Left colon (tissue), 2 donors: ENCODE measurements at regions not wholly inside any gene's neighbourhood (a gene's known extent, or its start where the extent isn't known, plus 50 kb on each side); places are given as distances from the start of the nearest gene placed in this dataset.

Experiments used
- ATAC-seq: fragments of 200-7000 bp; cut with Tn5 transposase; one replicate; pipeline ENCODE4 v1.9.1; 2020; ENCODE audit warnings: mild to moderate bottlenecking, moderate library complexity
- DNase-seq, 2 donors: peaks; one replicate each; pipeline ENCODE4 v3.0.0-alpha.2; 2020
- intact Hi-C, 2 donors: fragments of 100-400 bp; cut with DNase I in 1 of 2; cut with micrococcal nuclease in 1 of 2; formaldehyde crosslinking; loops; one replicate each; pipeline versions ENCODE4 v1.11.2 to v1.14.0; 2022; cut with DNase I, micrococcal nuclease
- donor health status: DM: no; HTN: no; CAD: no.
- donor health status: DM: yes; HTN: yes; CAD: no.

- intact Hi-C loops: no loop called here
- DNase-seq: no peak
- no peak for ATAC-seq
Observed at GRCh38 chr11:41947392-41947791, 487.9 kb upstream of the LRRC4C start.

DNA sequence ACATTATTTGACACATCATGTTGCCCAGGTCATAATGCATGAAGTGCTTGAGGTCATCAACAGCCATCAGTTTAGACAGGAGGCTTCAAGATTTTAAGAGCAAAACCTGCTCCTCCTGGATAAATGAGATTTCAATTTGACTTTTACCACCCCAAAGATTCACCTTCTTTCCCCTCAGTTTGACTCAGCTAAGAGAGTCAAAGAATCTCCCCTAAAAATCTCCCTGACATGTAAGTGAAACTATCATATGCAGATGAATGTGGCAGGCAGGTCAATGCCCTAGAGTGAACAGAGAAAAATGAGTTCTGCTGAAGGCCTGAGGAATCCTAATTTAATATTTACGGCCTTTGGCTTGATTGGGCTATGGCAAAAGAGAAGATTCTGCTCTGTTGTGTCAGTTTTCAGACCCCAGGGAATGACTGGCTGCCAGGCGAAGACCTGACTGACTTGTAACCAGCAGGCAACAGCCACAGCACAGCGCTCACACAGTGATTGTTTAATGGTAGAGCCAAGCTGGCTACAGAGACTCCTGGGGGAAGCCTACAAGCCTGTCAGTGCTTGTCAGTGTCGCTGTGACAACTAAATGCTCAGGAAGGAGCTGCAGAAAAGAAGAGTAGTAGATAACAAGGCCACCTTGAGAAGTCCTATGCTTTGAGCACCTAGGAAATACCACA, 491.2 kb upstream of the LRRC4C start:
- DNase-seq (no peak), ATAC-seq (no peak)
- intact Hi-C loops: no loop called here

- no peak for DNase-seq
- no peak for ATAC-seq
- intact Hi-C loops: no loop called here
Observed at GRCh38 chr11:41954034-41954433, 494.6 kb upstream of the LRRC4C start.

GRCh38 chr11:41955066-41955465, 495.6 kb upstream of the LRRC4C start:
- no peak for ATAC-seq
- intact Hi-C loops: no loop called here

GRCh38 chr11:41955635-41956400, 496.4 kb upstream of the LRRC4C start:
- DNase-seq (no peak), ATAC-seq (no peak)
- intact Hi-C loops: no loop called here

More at GRCh38 chr11:41955066-41955465, 495.6 kb upstream of the LRRC4C start:
- no peak for DNase-seq

- no peak for ATAC-seq
- intact Hi-C loops: no loop called here
- no peak for DNase-seq
Observed at GRCh38 chr11:41963406-41963805, 504.0 kb upstream of the LRRC4C start.

DNA sequence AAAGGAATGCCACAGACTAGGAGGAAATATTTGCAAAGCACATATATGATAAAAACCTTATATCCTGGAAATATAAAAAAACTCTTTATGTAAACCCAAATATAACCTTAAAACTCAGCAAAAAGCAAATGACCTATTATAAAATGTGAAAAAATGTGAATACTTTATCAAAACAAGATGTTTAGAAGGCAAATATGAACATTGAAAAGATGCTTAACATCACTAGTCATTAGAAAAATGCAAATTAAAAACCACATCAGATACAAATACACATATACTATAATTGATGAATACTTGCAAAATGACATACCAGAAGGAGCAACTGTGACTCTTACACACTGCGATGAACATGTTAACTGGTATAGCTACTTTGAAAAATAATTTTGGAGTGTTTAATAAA, 511.2 kb upstream of the LRRC4C start:
- intact Hi-C loops: no loop called here
- DNase-seq: no peak
- no peak for ATAC-seq

DNA sequence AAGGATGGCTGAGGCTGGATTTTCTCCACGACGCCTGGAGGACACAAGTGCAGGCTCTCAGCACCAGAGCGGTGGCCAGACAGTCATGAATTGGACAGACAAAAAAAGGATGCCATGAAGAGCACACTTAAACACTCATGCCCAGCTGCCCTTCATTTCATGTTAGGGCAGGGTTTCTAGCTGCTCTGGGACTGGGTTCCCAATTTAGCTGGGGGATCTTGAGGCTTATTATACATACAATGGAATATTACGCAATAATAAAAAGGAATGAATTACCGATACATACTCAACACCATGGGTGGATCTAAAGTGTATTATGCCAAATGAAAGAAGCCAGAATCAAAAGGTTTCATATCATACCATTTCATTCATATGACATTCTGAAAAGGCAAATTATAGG, 512.1 kb upstream of the LRRC4C start:
- ATAC-seq (no peak), DNase-seq (no peak)
- intact Hi-C loops: no loop called here

GRCh38 chr11:41978945-41979344, 519.5 kb upstream of the LRRC4C start:
- DNase-seq: no peak
- ATAC-seq: no peak
- intact Hi-C loops: no loop called here

- ATAC-seq (no peak), DNase-seq (no peak)
- intact Hi-C loops: no loop called here
Observed at GRCh38 chr11:41980741-41981140, 521.3 kb upstream of the LRRC4C start.

DNA sequence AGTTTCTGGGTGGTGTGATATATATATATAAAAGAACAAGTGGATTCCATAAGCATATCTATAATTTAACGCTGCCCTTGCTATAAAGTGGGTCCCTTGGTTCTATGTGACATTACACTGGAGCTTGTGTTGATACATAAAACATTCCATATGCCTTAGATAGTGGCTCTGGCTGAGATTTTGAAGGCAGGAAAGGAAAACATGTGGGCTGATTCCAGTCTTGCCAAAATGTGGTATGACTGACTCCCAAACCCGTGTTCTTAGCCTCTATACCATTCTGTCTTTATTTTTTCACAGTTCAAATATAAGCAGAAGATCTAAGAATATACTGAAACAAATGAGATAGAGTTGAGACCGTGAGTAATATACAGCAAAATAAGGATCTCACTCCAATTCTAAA, 522.8 kb upstream of the LRRC4C start:
- ATAC-seq (no peak), DNase-seq (no peak)

DNA sequence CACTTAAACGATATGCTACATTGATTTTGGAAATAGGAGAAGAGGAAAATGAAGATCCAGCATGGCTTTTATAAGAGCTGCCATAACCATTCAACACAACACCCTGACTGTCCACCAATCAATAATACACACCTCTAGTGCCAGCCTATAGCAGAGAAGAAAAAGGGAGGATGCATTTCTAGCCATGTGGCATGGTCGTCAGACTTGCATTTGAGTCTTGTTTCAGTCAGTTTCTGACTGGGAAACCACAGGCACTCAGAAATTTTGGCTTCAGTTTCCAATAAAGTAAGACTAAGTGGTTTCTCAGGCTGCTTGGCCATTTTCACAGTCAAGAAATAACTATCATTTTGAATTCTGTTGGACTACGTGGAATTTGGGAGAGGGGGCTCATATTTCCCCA, 523.5 kb upstream of the LRRC4C start:
- intact Hi-C loops: no loop called here
- no peak for ATAC-seq
- DNase-seq: no peak

More for the DNA sequence above, 522.8 kb upstream of the LRRC4C start:
- intact Hi-C loops: no loop called here

DNA sequence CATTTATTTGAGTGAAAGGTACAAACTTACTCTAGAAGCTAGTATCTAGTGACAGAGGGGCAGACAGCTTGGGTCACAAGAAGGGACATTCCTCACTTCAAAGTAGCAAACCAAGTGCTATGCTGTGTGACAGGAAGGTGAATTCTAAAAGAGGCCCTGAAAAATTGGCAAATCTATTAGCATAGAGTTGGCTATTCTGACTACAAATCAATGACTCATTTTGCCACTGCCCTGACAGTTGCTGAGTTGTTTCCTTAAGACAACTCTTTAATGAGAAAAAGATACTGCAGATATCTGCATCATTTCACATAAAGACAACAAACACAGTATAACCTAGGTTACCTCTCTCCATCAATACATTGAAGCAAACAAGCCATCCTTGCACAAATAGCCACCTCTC, 524.0 kb upstream of the LRRC4C start:
- intact Hi-C loops: no loop called here

GRCh38 chr11:41984023-41984422, 524.6 kb upstream of the LRRC4C start:
- DNase-seq: no peak
- no peak for ATAC-seq
- intact Hi-C loops: no loop called here

More for the DNA sequence above, 524.0 kb upstream of the LRRC4C start:
- ATAC-seq: no peak
- DNase-seq: no peak

- intact Hi-C loops: no loop called here
- no peak for ATAC-seq
Observed at GRCh38 chr11:41985799-41986198, 526.3 kb upstream of the LRRC4C start.

DNA sequence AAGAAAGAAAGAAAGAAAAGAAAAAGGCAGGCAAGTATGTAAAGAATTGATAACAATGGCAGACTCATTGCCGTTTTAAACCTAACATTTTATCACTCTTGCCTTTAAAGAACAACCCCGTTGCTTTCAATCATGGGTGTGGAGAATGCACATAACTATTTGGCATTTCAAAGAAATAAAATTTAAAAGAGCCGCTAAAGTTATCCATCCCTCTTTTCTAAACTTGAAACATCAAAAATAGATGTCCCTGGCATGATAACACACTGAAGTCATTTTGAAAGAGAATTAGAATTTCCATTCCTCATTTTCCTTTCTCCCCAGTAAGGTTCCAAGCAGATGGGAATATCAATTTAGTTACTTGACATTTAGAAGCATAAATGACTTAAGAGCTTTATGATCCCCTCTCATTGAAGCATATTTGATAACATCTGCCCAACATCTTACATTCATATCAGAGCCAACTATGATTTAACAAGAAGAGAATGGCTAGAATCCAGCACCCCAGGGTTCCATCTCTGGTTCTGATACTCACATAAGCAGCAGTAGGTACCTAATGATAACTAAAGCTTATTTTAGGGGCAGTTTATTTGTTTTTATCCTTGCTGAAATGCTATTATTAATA, 529.6 kb upstream of the LRRC4C start:
- intact Hi-C loops: no loop called here
- no peak for DNase-seq
- ATAC-seq: no peak

More at GRCh38 chr11:41985799-41986198, 526.3 kb upstream of the LRRC4C start:
- DNase-seq: no peak

GRCh38 chr11:41989823-41990380, 530.5 kb upstream of the LRRC4C start:
- ATAC-seq: no peak
- DNase-seq: no peak
- intact Hi-C loops: no loop called here

GRCh38 chr11:41996533-41996932, 537.1 kb upstream of the LRRC4C start:
- DNase-seq (no peak), ATAC-seq (no peak)
- intact Hi-C loops: no loop called here

- intact Hi-C loops: no loop called here
- ATAC-seq: no peak
Observed at GRCh38 chr11:41997844-41998401, 538.5 kb upstream of the LRRC4C start.

DNA sequence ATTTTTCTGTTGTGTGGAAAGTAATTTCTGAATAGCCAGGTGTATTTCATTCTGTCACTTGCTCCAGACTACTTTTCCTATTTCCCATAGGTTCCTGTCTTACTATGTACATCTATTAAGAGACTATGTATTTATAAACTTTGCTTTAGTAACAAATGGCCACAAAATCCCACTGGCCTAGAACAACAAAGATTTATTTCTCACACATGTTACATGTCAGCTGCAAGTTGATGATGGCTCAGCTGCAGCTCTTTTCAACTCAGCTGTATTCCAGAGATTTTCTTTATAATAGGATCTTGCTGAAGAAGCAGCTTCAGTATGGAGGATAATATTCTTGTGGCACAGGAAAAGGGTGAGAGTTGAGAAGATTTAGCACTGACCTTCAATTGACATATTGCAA, 539.6 kb upstream of the LRRC4C start:
- DNase-seq (no peak), ATAC-seq (no peak)
- intact Hi-C loops: no loop called here

More at GRCh38 chr11:41997844-41998401, 538.5 kb upstream of the LRRC4C start:
- no peak for DNase-seq
